Ecto neural progenitor cell (in vitro differentiated cells): ENCODE measurements at regions not wholly inside any gene's neighbourhood (a gene's known extent, or its start where the extent isn't known, plus 50 kb on each side); places are given as distances from the start of the nearest gene placed in this dataset.
"Not testable (repeated sequence)": the region's sequence is repeated elsewhere in the genome, so short reads cannot be mapped to it uniquely, and the experiment has no call there.

Experiments
- DNase-seq: peaks from one replicate; pipeline ENCODE4 v3.0.0-alpha.2; 2018; ENCODE audit warnings: low spot score

- no peak for DNase-seq
Observed at GRCh38 chr6:27669624-27670301, 196.9 kb upstream of the ZNF184 start.

DNA sequence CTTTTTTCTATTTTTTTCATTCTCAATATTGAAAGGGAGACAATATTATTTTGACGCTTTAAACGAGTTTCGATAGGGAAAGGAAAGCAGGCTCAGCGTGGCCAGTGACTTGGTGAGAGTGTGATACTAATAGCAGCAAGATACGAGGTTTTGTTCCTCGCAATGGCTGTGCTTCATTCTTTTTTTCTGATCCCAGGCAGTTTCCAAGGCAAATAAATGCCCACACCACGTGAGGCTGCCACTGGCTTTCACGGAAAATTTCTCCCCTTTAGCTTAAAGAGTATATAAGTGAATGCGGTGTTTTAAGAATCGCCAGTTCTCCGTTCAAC is 196.4 kb upstream of the ZNF184 start:
- DNase-seq, result no peak

- peak; percentile 85 for DNase-seq
Observed at GRCh38 chr6:27668442-27669294, 195.8 kb upstream of the ZNF184 start.

DNA sequence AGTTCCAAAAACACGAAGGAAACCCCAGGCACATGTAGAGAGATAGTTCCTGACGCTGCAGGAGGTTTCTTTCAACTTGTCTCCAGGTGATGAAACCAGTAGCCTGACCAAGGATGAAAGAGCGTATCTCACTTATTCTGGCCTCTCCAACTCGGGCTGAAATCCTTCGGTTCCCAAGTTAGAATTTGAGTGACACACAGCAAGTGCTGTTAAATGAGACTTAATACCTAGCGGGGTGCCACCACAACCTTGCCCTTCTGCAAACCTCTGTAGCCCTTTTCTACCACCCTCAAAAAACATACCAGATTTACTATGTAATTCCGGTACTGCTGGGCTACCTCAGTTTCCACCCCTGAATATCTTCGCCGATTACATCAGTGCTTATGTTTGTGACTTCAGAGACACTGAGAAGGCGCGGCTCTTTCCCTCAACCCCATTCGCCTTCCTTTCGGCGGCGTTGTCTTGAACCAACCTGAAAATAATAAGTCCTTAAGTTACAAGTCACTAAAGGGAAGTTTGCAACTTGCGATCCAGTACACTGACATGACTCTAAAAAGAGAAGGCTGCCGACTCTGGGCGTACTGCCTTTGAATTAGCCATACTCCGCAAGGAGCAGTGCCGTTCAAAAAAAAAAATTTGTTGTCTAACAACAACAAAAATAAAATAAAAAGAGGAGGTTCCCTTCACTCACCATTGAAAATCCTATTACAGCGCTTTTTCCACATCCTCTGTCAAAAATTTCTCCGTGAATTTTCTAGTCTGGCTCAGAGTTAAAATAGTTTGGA is 194.9 kb upstream of the ZNF184 start:
- DNase-seq, result no peak

DNA sequence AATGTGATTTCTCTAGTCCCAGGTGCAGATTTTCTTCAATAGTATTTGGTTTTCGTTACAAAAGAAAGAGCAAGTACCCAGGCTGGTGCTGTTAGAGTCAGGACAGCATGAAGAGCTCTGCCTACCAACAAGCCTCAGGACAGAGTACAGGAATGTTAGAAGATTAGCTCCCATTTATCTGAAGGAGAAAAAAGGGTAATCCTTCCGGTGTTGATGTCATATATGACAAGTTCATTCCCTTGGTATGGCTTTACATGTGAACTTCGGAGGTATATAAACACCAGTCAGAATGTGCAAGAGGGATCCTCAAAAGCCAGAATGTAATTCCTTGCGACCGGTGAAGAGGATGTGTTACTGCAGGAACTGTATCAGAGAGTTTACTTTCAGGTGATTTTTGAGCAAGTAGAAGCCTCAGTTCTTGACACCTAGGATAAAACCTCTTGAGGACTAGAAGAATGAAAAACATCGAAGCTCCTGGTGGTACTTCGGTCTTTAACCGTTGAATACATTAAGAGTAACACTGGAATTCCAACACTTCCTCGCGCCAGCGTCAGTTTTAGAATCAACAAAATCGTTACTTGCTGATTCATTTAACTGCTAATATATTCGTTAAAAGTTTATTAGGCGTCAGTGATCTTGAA is 194.2 kb upstream of the ZNF184 start:
- no peak for DNase-seq

DNA sequence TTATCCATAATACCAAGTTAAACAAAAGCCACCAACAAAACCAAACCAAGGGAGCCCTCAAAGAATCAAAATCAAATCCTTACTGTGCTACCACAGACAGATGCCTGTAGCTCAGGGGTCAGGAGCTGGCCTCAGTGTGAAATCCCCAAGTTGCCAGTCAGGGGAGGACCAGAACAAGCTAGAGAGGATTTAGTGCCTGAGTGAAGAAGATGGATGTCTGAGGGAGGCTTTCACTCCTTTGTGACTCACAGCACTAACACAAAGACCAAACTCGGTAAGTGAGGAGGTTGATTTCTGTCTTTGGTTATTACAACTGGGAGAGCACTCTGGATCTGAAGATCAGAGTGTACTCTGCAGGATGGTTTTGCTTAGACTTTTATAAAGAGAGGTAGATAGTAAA is 189.9 kb upstream of the ZNF184 start:
- no peak for DNase-seq

GRCh38 chr6:27662212-27662611 is 189.3 kb upstream of the ZNF184 start:
- DNase-seq, result not testable (repeated sequence)

- not testable (repeated sequence) for DNase-seq
Observed at GRCh38 chr6:27653143-27653825, 180.4 kb upstream of the ZNF184 start.

DNA sequence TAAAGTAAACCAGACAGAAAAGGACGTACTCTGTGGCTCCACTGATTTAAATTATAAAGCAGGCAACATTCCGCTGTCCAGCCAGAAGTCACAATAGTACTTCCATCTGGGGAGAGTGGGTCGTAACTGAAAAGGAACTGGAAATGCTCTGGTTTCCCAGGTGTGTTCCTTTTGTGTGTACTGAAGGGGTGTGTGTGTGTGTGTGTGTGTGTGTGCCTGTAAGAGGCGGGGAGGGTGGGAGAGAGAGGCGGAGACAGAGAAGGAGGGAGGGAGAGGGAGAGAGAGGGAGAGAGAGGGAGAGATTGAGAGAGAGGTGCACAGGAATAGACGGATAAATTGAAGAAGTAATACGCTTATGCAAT is 178.4 kb upstream of the ZNF184 start:
- DNase-seq, result peak; percentile 58

DNA sequence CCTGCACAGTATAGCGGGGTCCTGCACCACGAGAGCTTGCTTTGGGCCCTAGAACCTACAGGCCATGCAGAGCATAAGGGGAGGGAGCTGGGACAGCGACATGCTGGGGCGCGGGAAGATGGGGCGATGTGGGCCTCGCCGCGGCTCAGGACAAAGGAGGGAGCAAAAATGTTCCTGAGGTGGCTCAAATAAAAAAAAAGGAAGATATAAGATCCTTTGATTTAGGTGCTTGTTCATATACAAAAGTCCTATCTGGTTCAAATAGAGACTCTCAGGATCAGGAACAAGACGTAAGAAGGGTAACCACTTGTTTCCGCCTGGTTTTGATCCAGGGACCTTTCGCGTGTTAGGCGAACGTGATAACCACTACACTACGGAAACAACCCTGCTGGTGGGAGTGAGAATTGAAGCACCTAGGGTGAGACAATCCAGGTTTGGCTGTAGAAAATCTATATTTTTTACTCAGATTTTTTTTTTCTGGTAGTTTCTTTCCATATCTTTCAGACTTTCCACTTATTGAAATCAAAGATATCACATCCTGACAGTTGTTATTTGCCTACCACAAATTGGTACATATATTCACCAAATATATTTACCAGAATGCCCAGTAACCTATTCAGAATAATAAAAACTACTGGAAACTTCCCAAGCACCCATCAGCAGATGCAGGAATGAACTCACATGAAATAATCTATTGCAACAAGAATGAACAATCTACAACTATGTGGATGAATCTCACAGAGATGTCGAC is 177.9 kb upstream of the ZNF184 start:
- DNase-seq, result peak; percentile 78

GRCh38 chr6:27644528-27644927 is 171.6 kb upstream of the ZNF184 start:
- no peak for DNase-seq

DNA sequence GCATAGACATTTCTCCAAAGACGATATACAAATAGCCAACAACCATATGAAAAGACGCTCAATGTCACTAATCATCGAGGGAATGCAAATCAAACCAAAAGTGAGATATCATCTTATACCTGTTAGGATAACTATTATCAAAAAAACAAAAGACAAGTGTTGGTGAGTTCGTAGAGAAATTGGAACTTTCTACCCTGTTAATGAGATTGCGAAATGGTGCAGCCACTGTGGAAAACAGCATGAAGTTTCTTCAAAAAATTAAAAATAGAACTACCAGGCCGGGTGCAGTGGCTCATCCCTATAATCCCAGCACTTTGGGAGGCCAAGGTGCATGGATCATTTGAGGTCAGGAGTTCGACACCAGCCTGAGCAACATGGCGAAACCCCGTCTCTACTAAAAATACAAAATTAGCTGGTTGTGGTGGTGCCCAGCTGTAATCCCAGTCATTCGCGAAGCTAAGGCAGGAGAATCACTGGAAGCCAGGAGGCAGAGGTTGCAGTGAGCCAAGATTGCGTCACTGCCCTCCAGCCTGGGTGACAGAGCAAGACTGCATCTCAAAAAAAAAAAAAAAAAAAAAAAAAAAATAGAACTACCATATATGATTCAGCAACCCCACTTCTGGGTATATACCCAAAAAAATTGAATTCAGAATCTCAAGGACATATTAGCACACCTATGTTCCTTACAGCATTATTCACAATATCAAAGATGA is 170.0 kb upstream of the ZNF184 start:
- no peak for DNase-seq

DNA sequence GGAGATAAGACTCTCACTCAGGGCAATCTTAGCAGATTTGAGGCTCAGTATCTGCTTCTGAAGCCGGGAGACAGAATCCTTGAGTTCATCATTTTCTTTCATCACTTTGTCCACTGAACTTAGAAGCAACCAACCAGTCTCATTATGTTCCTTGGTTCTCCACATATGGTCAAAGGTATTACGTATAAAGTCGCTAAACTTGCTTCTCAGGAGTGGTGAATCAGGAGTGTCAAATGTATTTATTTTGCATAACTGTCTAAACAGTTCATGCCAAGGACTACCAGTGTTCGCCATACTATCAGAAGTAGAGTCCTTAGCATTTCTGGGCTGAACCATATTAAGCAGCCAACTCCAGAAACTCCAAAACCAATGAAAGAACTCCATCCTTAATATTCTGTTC is 163.0 kb upstream of the ZNF184 start:
- DNase-seq, result not testable (repeated sequence)

- DNase-seq, result not testable (repeated sequence)
Observed at GRCh38 chr6:27633221-27633688, 160.3 kb upstream of the ZNF184 start.

DNA sequence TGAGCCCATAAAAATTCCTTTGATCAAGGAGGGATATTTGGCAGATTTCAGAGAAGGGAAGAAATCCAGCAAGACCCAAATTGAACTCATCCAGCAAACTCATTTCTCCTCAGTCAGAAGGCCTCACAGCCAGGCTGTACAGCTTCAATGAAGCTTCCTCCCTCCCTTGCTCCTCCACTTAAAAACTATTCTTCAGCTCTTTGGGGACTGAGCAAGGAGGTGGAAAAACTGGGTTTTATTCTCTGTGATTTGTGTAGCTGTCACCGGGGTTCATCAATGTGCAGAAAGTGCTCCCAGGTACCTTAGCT is 158.7 kb upstream of the ZNF184 start:
- no peak for DNase-seq

DNA sequence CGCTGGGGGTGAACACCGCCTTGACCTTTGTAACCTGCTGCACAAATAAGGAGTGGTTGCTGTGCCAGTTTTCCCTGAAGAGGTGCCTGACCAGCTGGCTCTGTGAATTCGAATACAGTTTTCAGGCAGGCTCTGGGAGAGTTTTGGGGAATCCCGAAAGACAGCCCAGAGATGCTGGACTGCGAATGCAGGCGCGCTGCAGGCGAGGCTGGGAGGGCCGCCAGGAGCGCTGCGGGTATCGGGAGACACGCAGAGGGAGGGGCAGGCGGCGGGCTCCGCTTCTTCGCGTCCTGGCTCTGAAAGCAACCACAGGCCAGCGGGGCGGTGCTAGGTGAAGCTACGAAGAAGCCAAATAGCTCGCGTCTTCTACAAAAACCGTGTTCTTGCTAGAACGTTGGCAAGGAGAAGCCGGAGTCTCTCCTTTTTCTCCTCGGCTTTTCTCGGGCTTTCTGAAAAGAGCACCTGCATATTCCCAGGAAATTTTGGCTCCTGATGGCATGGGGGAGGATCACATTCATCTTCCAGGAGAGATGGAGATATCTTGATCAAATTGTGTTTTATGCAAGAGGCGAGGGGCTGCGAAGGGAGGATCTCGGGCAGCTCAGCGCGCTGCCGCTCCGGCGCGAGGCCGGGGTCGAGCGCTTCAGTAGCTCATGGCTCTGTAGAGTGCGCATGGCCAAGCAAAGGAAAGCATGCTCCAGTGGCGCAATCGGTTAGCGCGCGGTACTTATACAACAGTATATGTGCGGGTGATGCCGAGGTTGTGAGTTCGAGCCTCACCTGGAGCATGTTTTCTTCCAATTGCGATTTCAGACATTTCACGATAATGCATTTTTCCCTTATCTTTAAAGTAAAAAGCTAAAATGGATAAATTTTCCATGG is 158.1 kb upstream of the ZNF184 start:
- peak; percentile 89 for DNase-seq

GRCh38 chr6:27624694-27625262 is 151.9 kb upstream of the ZNF184 start:
- DNase-seq, result no peak

- no peak for DNase-seq
Observed at GRCh38 chr6:27623103-27623502, 150.2 kb upstream of the ZNF184 start.

- no peak for DNase-seq
Observed at GRCh38 chr6:27619436-27619835, 146.5 kb upstream of the ZNF184 start.
